MM.1S (cell line): ENCODE measurements at regions not wholly inside any gene's neighbourhood (a gene's known extent, or its start where the extent isn't known, plus 50 kb on each side); places are given as distances from the start of the nearest gene placed in this dataset.

Experiments
- DNase-seq: peaks from one replicate; pipeline ENCODE4 v3.0.0-alpha.2; 2015
- H2AFZ ChIP-seq: fragments of 300-600 bp; sonication (generic); 2 replicates; pipeline ENCODE4 v1.6.0; 2016; ENCODE audit warnings: antibody characterized with exemption, low read length
- H3F3A ChIP-seq: fragments of 300-600 bp; sonication (generic); 2 replicates; pipeline ENCODE4 v1.6.1; 2016; ENCODE audit warnings: mild to moderate bottlenecking, antibody characterized with exemption, low read length, moderate library complexity, mixed read lengths; ENCODE audit not compliant: insufficient read depth
- H3K27ac ChIP-seq: fragments of 300-600 bp; sonication (generic); 2 replicates; pipeline ENCODE4 v1.5.1; 2016; ENCODE audit warnings: mild to moderate bottlenecking, low read length
- H3K27me3 ChIP-seq: fragments of 300-600 bp; sonication (generic); replicated peaks from 2 replicates; pipeline ENCODE4 v1.6.0; 2016; ENCODE audit warnings: low read length; ENCODE audit not compliant: insufficient read depth
- H3K36me3 ChIP-seq: fragments of 300-600 bp; sonication (generic); replicated peaks from 2 replicates; pipeline ENCODE4 v1.6.1; 2016; ENCODE audit warnings: mild to moderate bottlenecking, low read length, mixed read lengths; ENCODE audit not compliant: insufficient read depth
- H3K4me1 ChIP-seq: fragments of 300-600 bp; sonication (generic); 2 replicates; pipeline ENCODE4 v1.6.1; 2016; ENCODE audit warnings: low read length, mixed read lengths
- H3K4me2 ChIP-seq: fragments of 300-600 bp; sonication (generic); 2 replicates; pipeline ENCODE4 v1.6.0; 2016; ENCODE audit warnings: low read depth, low read length
- H3K4me3 ChIP-seq: fragments of 300-600 bp; sonication (generic); 2 replicates; pipeline ENCODE4 v1.5.1; 2016; ENCODE audit warnings: low read length, mixed read lengths
- H3K79me2 ChIP-seq: fragments of 300-600 bp; sonication (generic); 2 replicates; pipeline ENCODE4 v1.6.1; 2016; ENCODE audit warnings: mixed run types, low read length, mixed read lengths
- H3K9ac ChIP-seq: fragments of 300-600 bp; sonication (generic); 2 replicates; pipeline ENCODE4 v1.6.1; 2016; ENCODE audit warnings: low read length, mixed read lengths
- H3K9me2 ChIP-seq: fragments of 300-600 bp; sonication (generic); replicated peaks from 2 replicates; pipeline ENCODE4 v1.6.1; 2016; ENCODE audit warnings: mild to moderate bottlenecking, low read length, mixed read lengths; ENCODE audit not compliant: insufficient read depth
- H3K9me3 ChIP-seq: fragments of 300-600 bp; sonication (generic); replicated peaks from 2 replicates; pipeline ENCODE4 v1.6.1; 2016; ENCODE audit warnings: mild to moderate bottlenecking, low read length, mixed read lengths; ENCODE audit not compliant: insufficient read depth
- H4K20me1 ChIP-seq: fragments of 300-600 bp; sonication (generic); 2 replicates; pipeline ENCODE4 v1.6.1; 2016; ENCODE audit warnings: mild to moderate bottlenecking, low read length, moderate library complexity, mixed read lengths; ENCODE audit not compliant: insufficient read depth
- EZH2 ChIP-seq: fragments of 300-600 bp; sonication (generic); optimal IDR thresholded peaks from 2 replicates; pipeline ENCODE3; 2017; ENCODE audit warnings: low read depth, mild to moderate bottlenecking, antibody characterized with exemption, low read length, mixed read lengths
- EZH2phosphoT487 ChIP-seq: fragments of 300-600 bp; sonication (generic); IDR thresholded peaks from 2 replicates; pipeline ENCODE4 v1.6.1; 2018; ENCODE audit warnings: antibody characterized with exemption, low read length
- TF ChIP-seq, protein P1 (sequence below): fragments of 300-600 bp; sonication (generic); IDR thresholded peaks from 2 replicates; pipeline ENCODE4 v1.5.1; 2016; ENCODE audit warnings: antibody characterized with exemption, low read length, mixed read lengths

DNA sequence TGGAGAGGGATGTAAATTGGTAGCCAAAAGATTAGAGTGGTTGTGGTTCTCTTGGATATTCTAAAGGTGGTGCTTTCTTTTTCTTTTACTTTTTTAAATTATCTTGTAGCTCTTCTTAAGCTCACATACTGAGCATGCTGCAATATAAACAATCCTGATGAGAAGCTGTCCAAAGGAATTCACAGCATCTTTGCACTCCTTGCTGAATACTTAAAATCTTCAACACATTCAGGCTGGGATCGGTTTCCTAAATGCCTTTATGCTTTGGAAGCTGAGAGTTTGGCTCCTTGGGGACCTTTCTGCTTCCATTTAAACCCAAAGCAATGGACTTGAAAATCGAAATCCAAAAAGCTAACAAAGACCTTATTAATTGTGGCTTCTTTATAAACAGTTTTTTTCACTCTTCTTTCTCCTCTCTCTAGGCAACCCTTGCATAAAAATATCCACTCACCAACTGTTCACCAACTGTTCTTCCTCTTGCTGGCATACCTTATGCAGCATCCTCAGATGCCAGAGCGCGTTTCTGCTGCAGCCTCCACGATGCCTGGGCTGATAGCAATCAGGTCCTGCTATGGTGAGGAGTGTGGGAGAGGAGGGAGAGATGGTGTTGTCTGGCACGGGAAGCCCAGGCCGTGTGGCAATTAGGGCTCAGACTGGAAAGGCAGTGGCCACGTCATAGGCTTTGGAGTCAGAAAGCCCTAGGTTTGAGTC lies 535.8 kb upstream of the DAB1 start:
- H3K27me3 ChIP-seq, result no peaks in the 10 kb centered on the region
- no peaks in the 10 kb centered on the region; the same call in 1 of the 2 replicates for H3K36me3 ChIP-seq
- no peaks in the 10 kb centered on the region for H3K9me3 ChIP-seq
- TF ChIP-seq EZH2phosphoT487 (no peak), EZH2 (no peak)
- TF ChIP-seq, protein P1, sequence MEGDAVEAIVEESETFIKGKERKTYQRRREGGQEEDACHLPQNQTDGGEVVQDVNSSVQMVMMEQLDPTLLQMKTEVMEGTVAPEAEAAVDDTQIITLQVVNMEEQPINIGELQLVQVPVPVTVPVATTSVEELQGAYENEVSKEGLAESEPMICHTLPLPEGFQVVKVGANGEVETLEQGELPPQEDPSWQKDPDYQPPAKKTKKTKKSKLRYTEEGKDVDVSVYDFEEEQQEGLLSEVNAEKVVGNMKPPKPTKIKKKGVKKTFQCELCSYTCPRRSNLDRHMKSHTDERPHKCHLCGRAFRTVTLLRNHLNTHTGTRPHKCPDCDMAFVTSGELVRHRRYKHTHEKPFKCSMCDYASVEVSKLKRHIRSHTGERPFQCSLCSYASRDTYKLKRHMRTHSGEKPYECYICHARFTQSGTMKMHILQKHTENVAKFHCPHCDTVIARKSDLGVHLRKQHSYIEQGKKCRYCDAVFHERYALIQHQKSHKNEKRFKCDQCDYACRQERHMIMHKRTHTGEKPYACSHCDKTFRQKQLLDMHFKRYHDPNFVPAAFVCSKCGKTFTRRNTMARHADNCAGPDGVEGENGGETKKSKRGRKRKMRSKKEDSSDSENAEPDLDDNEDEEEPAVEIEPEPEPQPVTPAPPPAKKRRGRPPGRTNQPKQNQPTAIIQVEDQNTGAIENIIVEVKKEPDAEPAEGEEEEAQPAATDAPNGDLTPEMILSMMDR, result no peak
- no peaks in the 10 kb centered on the region for H3K79me2 ChIP-seq
- H3K4me1 ChIP-seq, result peaks cover 6% of the 10 kb centered on the region; the same call in 1 of the 2 replicates
- no peak overlapping the region for H3K9ac ChIP-seq
- no peak overlapping the region for H3K4me3 ChIP-seq
- no peaks in the 10 kb centered on the region for H3F3A ChIP-seq
- no peak overlapping the region for H3K4me2 ChIP-seq
- no peaks in the 10 kb centered on the region for H4K20me1 ChIP-seq
- no peak overlapping the region for H3K27ac ChIP-seq
- H2AFZ ChIP-seq, result no peak overlapping the region
- DNase-seq, result no peak
- H3K9me2 ChIP-seq, result no peaks in the 10 kb centered on the region

DNA sequence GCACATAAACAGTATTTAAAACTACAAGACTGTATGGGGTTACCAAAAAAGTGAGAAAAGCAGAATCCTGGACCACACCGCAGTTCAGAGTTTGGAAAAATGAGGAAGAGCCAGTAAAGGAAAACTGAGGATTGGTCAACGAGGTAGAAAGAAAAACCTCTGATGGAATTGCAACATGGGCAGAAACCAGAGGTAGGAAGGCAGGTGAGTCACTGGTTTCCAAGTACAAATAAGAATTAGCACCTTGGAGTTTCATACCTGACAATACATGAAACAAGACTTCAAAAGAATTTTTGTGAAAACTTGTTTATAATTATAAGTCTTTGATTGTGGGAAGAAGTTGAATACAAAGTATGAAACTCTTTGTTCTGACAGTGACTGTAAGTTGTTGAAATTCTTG lies 533.7 kb upstream of the DAB1 start:
- Histone ChIP-seq H3K4me2 (no peak overlapping the region), H3K4me1 (peaks cover 9% of the 10 kb centered on the region; the same call in 1 of the 2 replicates), H3K27ac (no peak overlapping the region), H3K9me2 (no peaks in the 10 kb centered on the region), H3K27me3 (no peaks in the 10 kb centered on the region), H3K36me3 (no peaks in the 10 kb centered on the region; the same call in 1 of the 2 replicates), H3K79me2 (no peaks in the 10 kb centered on the region), H3F3A (no peaks in the 10 kb centered on the region), H2AFZ (no peak overlapping the region), H3K9ac (no peak overlapping the region), H3K9me3 (no peaks in the 10 kb centered on the region), H4K20me1 (no peaks in the 10 kb centered on the region), H3K4me3 (no peak overlapping the region)
- DNase-seq, result no peak
- TF ChIP-seq EZH2 (no peak), EZH2phosphoT487 (no peak)
- TF ChIP-seq, protein P1, result no peak

DNA sequence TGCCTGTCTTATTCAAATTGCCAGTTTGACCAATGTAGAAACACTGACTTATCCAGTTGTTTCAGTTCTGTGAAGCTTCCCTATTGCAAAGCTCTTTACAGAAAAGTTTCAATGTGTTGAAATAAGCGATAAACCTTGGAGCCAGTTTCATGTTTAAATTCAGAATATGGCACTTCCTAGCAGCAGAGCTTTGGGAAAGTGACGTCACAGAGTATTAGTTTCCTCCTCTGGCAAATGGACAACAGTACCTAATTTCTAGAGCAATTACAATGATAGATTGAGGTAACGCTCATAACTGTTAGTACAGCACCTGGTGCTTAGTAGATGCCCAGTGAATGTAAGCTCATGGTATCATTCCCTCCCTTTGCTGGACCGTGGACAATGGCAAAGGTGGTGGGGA lies 527.5 kb upstream of the DAB1 start:
- Histone ChIP-seq H3K4me1 (peaks cover 9% of the 10 kb centered on the region; the same call in 1 of the 2 replicates), H3F3A (no peaks in the 10 kb centered on the region), H2AFZ (no peak overlapping the region), H3K9me2 (no peaks in the 10 kb centered on the region), H3K36me3 (no peaks in the 10 kb centered on the region), H3K4me3 (no peak overlapping the region), H3K79me2 (no peaks in the 10 kb centered on the region), H3K9me3 (no peaks in the 10 kb centered on the region), H3K27me3 (no peaks in the 10 kb centered on the region), H3K27ac (no peak overlapping the region), H3K9ac (no peak overlapping the region), H3K4me2 (no peak overlapping the region), H4K20me1 (no peaks in the 10 kb centered on the region)
- TF ChIP-seq EZH2phosphoT487 (no peak), EZH2 (no peak)
- TF ChIP-seq, protein P1, result no peak
- no peak for DNase-seq
